Omental fat pad (tissue), 3 donors: ENCODE measurements at regions not wholly inside any gene's neighbourhood (a gene's known extent, or its start where the extent isn't known, plus 50 kb on each side); places are given as distances from the start of the nearest gene placed in this dataset.
"Not testable (repeated sequence)": the region's sequence is repeated elsewhere in the genome, so short reads cannot be mapped to it uniquely, and the experiment has no call there.

Experiments
- ATAC-seq: fragments of 150-250 bp; one replicate; pipeline ENCODE4 v1.9.1; 2016; ENCODE audit warnings: mild to moderate bottlenecking, moderate library complexity; ENCODE audit not compliant: low FRiP score
- DNase-seq: peaks from one replicate; pipeline ENCODE4 v3.0.0-alpha.2; 2019; ENCODE audit warnings: low spot score
- CTCF ChIP-seq, 3 donors: fragments of 450-650 bp; IDR thresholded peaks; one replicate each; pipeline ENCODE4 v1.5.1; 2016 to 2017; ENCODE audit warnings: antibody characterized with exemption in 3 of 3, mild to moderate bottlenecking in 3 of 3, moderate library complexity in 2 of 3

- not testable (repeated sequence) for DNase-seq, ATAC-seq
Measured at GRCh38 chr7:63856466-63856865, 142.2 kb upstream of the ZNF722 start.

DNA sequence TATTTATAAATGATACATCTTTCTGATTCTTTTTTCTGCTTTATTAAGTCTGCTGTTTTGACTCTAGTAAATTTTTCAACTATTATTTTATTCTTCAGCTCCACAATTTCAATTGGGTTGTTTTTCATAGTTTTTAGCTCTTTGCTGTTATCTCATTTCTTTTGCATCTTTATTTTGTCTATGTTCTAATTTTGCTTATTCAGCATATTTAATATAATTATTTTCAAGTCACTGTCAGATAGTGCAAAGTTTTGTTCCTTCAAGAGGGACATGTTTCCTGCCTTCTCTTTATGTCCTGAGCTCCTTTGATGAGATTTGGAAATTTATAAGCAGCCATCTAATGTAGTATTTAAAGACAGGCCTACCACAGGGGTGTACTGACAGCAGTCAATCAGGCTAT is 131.5 kb upstream of the ZNF722 start:
- TF ChIP-seq CTCF (IDR thresholded peaks at IDR 0.05), result no peak
- DNase-seq (no peak), ATAC-seq (no peak)

GRCh38 chr7:63874242-63874641 is 124.4 kb upstream of the ZNF722 start:
- not testable (repeated sequence) for ATAC-seq, DNase-seq

- DNase-seq (no peak), ATAC-seq (no peak)
- TF ChIP-seq CTCF (IDR thresholded peaks at IDR 0.05), result no peak
Measured at GRCh38 chr7:63876707-63877322, 121.8 kb upstream of the ZNF722 start.

DNA sequence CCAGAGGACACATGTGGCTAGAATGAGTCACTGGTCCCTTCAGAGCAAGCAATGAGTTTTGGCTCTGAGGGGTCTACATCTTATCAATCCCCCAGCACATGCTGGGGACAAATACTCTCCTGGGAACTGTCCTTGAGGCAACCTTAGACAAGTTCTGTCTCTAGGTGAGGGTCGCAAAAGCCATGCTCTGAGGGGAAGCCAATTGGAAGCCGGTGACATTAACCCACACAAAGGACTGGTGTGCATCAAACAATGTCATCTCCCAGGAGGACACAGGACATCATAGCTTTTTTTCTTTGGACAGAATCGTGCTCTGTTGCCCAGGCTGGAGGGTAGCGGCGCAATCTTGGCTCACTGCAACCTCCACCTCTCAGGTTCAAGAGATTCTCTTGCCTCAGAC is 111.6 kb upstream of the ZNF722 start:
- no peak for TF ChIP-seq CTCF (IDR thresholded peaks at IDR 0.05)
- ATAC-seq (no peak), DNase-seq (no peak)

- peak; percentile 94 for ATAC-seq
- TF ChIP-seq CTCF (IDR thresholded peaks at IDR 0.05), result no peak
- DNase-seq, result peak; percentile 73
Measured at GRCh38 chr7:63899691-63900393, 98.8 kb upstream of the ZNF722 start.

DNA sequence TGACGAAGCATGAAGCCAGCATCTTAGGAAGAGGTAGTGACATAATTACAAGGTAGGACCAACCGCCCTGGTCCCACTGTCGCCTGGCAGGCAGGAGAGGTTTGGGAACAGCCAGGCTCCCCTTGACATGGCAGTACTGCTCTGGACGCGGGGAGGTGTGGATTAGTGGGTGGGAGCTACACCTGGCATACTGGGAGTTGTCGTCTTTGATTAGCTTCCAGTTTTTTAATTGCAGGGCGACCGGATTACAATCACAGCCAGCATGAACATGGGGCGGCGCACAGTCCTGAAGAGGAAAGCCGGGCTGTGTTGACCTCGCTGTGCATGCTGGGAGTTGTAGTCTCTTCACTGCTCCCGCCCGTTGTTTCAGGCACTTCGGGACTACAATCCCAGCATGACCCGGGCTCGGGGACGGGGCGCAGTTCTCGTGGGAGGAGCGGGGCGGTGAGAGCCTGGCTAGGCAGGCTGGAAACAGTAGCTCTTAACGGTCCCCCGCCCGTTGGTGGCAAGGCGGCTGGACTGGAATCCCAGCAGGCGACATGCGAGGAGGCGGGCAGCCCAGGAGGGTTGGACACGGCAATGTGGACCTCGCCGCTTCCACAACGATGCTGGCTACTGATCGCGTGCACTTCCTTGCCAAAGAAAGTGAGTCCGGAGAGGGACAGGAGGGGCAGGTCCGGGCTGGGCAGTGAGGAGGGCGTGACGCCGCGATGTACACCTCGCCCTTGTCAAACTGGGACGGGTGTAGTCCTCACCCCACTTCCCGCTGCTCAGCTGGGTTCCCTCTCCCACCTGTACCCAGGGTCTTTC is 98.0 kb upstream of the ZNF722 start:
- DNase-seq (peak; percentile 85), ATAC-seq (peak; percentile 99)
- TF ChIP-seq CTCF (IDR thresholded peaks at IDR 0.05), result no peak

DNA sequence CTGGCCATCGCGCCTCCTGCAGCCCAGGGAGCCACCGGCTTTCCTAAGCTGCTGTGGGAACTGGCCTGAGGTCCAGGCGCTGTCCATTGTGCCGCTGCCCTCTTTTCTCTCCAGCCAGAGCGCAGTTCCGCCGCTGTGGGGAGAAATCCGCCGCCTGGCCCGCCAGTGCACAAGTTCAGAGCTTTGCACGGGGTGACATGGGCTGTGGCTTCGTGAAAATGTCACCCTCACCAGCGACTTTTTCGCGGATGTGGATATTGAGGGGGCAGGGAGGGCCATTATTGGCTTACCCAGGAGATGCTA is 97.5 kb upstream of the ZNF722 start:
- not testable (repeated sequence) for DNase-seq
- peak; percentile 37 for ATAC-seq
